SK-N-MC (cell line): ENCODE measurements at regions not wholly inside any gene's neighbourhood (a gene's known extent, or its start where the extent isn't known, plus 50 kb on each side); places are given as distances from the start of the nearest gene placed in this dataset.

ENCODE experiments used
- DNase-seq: peaks from one replicate; pipeline ENCODE4 v3.0.0-alpha.2; 2011; ENCODE audit warnings: low read depth, low spot score
- H3K27ac ChIP-seq: fragments of 200-600 bp; sonication (generic); 2 replicates; pipeline ENCODE4 v1.5.1; 2016; ENCODE audit warnings: mixed run types
- H3K36me3 ChIP-seq: fragments of 200-600 bp; sonication (generic); 2 replicates; pipeline ENCODE4 v1.6.1; 2017; ENCODE audit warnings: antibody characterized with exemption, low read length, mixed read lengths; ENCODE audit not compliant: insufficient read depth
- H3K4me3 ChIP-seq: fragments of 200-600 bp; sonication (generic); 2 replicates; pipeline ENCODE4 v1.5.1; 2016
- H3K9ac ChIP-seq: fragments of 200-600 bp; sonication (generic); 2 replicates; pipeline ENCODE4 v1.8.0; 2017; ENCODE audit warnings: mixed run types, mixed read lengths; ENCODE audit not compliant: insufficient read length
- H3K9me3 ChIP-seq: fragments of 200-600 bp; sonication (generic); 2 replicates; pipeline ENCODE4 v1.6.1; 2017; ENCODE audit warnings: low read depth, mild to moderate bottlenecking, antibody characterized with exemption, low read length, moderate library complexity, mixed read lengths
- EZH2 ChIP-seq: fragments of 200-600 bp; sonication (generic); IDR thresholded peaks from one replicate; pipeline ENCODE4 v1.6.1; 2017; ENCODE audit warnings: antibody characterized with exemption
- FOXP2 ChIP-seq: optimal IDR thresholded peaks from 2 replicates; pipeline ENCODE3; 2011; ENCODE audit warnings: mild to moderate bottlenecking, moderate library complexity; ENCODE audit not compliant: insufficient read depth; ENCODE audit errors: extremely low read length, control extremely low read depth
- POLR2AphosphoS5 ChIP-seq: IDR thresholded peaks from 2 replicates; pipeline ENCODE4 v1.6.1; 2012; ENCODE audit warnings: mild to moderate bottlenecking, low read depth, low read length, borderline replicate concordance

DNA sequence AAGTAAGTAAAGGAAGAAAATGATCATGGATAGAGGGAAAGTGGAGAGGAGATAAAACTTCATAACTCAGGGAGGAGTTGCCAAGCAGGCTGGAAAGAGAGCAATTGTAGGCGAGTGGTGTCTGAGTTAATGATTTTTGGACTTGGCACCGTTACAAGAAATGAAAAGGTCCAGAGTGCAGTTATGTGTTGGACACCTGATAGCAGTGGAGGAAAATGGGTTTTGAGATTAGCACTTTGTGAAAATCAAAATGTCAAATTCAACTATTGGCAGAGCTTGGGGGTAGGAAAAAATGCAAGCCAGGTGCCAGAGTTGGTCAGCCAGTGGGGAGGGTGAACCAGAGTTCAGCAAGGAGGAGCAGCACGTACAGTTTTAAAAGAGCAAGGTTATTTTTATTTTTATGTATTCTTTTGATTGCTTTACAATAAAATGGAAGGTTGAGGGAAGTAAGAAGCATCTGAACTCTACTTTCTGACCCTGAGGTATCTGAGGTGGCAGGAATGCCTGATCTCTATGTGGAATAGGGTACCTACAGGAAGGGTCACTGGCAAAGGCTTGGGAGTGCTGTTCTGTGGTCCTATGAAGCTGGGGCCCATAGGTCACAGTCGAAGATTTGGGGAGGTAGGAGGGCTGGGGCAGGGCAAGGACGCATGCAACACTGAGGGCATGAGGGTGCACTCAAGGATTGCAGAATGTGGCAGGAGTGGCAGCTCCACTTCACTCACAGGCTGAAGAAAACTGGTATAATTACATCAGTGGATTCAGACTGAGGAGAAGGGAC, 127.5 kb downstream of the CD8B2 start:
- Histone ChIP-seq H3K4me3 (no peak overlapping the region), H3K9ac (no peak overlapping the region), H3K27ac (no peak overlapping the region), H3K9me3 (no peaks in the 10 kb centered on the region), H3K36me3 (no peaks in the 10 kb centered on the region)
- TF ChIP-seq EZH2 (no peak), FOXP2 (no peak), POLR2AphosphoS5 (no peak)
- no peak for DNase-seq

DNA sequence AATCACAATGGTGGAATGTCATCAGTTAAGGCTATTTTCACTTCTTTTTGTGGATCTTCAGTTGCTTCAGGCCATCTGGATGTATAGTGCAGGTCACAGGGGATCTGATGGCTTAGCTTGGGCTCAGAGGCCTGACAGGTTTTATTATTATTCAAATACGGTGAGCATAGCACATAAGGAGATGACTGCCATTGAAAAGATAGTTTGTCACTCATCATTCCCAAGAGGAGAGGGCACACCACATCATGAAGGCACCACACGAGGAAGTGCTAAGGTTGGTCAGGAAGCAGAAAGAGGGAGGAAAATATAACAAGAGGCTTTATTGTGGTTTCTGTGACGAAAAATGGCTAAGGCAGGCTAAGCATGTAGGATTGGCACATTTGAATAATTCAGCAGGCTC, 131.4 kb downstream of the CD8B2 start:
- no peak overlapping the region for H3K9ac ChIP-seq
- no peak overlapping the region for H3K4me3 ChIP-seq
- no peaks in the 10 kb centered on the region for H3K9me3 ChIP-seq
- no peak overlapping the region for H3K27ac ChIP-seq
- H3K36me3 ChIP-seq: no peaks in the 10 kb centered on the region
- DNase-seq: no peak
- TF ChIP-seq POLR2AphosphoS5: no peak
- TF ChIP-seq EZH2: no peak
- TF ChIP-seq FOXP2: no peak

GRCh38 chr2:106623456-106623855, 136.3 kb downstream of the CD8B2 start:
- H3K9me3 ChIP-seq: no peaks in the 10 kb centered on the region
- no peak for DNase-seq
- H3K36me3 ChIP-seq: no peaks in the 10 kb centered on the region
- no peak for TF ChIP-seq FOXP2
- no peak for TF ChIP-seq EZH2
- TF ChIP-seq POLR2AphosphoS5: no peak
- no peak overlapping the region for H3K4me3 ChIP-seq
- no peak overlapping the region for H3K9ac ChIP-seq
- no peak overlapping the region for H3K27ac ChIP-seq

DNA sequence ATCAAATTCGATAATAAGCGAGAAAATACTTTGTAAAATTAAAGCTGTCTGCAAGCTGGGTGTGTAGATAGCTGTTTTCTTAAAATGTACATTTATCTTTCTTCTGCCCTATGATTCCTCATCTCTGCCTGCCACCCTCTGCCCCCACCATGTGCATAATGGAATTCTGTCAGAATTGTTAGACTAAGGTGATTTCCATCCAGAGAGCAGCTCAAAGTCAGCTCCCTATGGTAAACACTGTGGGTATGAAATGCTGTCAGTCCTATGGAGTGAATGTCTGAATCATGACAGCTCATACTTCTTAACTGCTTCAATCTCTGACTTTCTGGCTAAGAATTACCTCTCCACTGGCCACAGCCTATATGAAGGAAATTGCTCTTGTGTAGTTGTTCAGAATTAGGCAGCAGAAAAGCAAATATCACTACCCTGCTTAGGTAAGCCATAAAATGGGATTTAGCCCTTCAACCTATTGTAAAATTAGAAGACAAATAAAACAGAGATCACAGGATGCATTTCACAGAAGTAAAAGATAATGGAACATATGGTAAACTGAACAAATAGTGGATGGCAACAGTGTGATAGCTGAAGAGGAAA, 137.7 kb downstream of the CD8B2 start:
- no peak for TF ChIP-seq POLR2AphosphoS5
- no peak for TF ChIP-seq FOXP2
- TF ChIP-seq EZH2: no peak
- Histone ChIP-seq H3K9me3 (no peaks in the 10 kb centered on the region), H3K4me3 (no peak overlapping the region), H3K36me3 (no peaks in the 10 kb centered on the region), H3K27ac (no peak overlapping the region), H3K9ac (no peak overlapping the region)
- DNase-seq: no peak

DNA sequence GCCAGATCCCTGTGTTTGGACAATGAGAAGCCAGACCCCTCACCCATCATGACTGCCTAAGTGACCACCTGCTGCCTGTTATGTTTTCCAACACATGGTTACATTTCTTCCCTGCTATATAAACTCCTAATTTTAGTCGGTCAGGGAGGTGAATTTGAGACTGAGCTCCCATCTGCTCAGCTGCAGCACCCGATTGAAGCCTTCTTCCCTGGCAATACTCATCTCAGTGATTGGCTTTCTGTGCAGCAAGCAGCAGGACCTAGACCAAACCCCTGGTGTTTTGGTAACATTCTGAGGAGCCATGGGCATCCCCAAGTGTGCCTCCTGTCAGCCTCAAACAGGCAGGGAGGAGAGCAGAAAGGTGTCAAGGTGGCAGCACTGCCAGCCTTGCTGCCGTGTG, 141.2 kb downstream of the CD8B2 start:
- TF ChIP-seq EZH2: no peak
- TF ChIP-seq FOXP2: no peak
- no peak for TF ChIP-seq POLR2AphosphoS5
- DNase-seq: no peak
- H3K4me3 ChIP-seq: no peak overlapping the region

DNA sequence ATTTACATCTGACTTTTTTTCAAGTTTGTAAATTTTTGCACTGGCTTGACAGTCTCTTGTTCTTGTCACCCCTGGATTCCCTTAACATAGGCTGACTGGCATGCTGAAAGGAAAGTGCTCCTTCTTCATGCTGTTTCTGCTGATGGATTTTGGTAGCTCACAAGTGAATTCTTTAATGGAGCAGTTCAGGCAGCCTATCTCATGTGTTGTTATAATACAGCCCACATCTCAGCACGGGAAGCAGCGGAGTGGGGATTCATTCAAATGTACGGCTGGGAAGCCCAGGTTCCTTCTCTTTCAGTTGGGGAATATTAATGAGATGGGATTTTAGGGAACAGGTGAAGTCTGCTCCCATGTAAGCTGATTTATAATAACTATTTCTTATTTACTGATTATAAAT, 142.8 kb downstream of the CD8B2 start:
- H3K4me3 ChIP-seq: no peak overlapping the region
- no peak overlapping the region for H3K9ac ChIP-seq
- no peaks in the 10 kb centered on the region for H3K9me3 ChIP-seq
- TF ChIP-seq FOXP2 (no peak), EZH2 (no peak), POLR2AphosphoS5 (no peak)
- no peak for DNase-seq
- no peaks in the 10 kb centered on the region for H3K36me3 ChIP-seq
- H3K27ac ChIP-seq: no peak overlapping the region

More for the DNA sequence above, 141.2 kb downstream of the CD8B2 start:
- H3K36me3 ChIP-seq: no peaks in the 10 kb centered on the region
- no peak overlapping the region for H3K9ac ChIP-seq
- H3K27ac ChIP-seq: no peak overlapping the region
- no peaks in the 10 kb centered on the region for H3K9me3 ChIP-seq

GRCh38 chr2:106631281-106631680, 144.1 kb downstream of the CD8B2 start:
- Histone ChIP-seq H3K4me3 (no peak overlapping the region), H3K36me3 (no peaks in the 10 kb centered on the region), H3K27ac (no peak overlapping the region), H3K9ac (no peak overlapping the region), H3K9me3 (no peaks in the 10 kb centered on the region)
- TF ChIP-seq POLR2AphosphoS5 (no peak), EZH2 (no peak), FOXP2 (no peak)
- no peak for DNase-seq

GRCh38 chr2:106638043-106638442, 150.9 kb downstream of the CD8B2 start:
- no peak overlapping the region for H3K9ac ChIP-seq

More at GRCh38 chr2:106638043-106638442, 150.9 kb downstream of the CD8B2 start:
- TF ChIP-seq FOXP2: no peak
- TF ChIP-seq POLR2AphosphoS5: no peak
- no peak for TF ChIP-seq EZH2
- Histone ChIP-seq H3K9me3 (no peaks in the 10 kb centered on the region), H3K4me3 (no peak overlapping the region), H3K27ac (no peak overlapping the region), H3K36me3 (no peaks in the 10 kb centered on the region)
- no peak for DNase-seq
